GM21529 (cell line): ENCODE measurements at regions not wholly inside any gene's neighbourhood (a gene's known extent, or its start where the extent isn't known, plus 50 kb on each side); places are given as distances from the start of the nearest gene placed in this dataset.
"Not testable (repeated sequence)": the region's sequence is repeated elsewhere in the genome, so short reads cannot be mapped to it uniquely, and the experiment has no call there.

Source experiments
- ATAC-seq: cut with Tn5 transposase; IDR thresholded peaks from one replicate; pipeline ENCODE4 v1.9.1; 2021; ENCODE audit not compliant: unreplicated experiment

DNA sequence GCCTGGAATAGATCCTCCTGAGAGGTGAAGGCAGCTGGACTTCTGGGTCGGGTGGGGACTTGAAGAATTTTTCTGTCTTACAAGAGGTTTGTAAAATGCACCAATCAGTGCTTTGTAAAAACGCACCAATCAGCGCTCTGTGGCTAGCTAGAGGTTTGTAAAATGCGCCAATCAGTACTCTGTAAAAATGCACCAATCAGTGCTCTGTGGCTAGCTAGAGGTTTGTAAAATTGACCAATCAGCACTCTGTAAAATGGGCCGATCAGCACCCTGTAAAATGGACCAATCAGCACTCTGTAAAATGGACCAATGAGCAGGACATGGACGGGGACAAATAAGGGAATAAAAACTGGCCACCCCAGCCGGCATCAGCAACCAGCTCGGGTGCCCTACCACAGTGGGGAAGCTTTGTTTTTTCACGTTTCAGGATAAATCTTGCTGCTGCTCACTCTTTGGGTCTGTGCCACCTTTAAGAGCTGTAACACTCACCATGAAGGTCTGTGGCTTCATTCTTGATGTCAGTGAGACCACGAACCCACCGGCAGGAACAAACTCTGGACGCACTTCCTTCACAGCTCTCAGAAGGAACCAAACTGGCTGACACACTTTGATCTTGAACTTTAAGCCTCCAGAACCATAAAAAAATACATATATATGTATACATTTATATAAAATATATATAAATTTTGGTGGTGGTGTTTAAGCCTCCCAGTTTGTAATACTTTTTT lies 197.8 kb upstream of the SLCO3A1 start:
- not testable (repeated sequence) for ATAC-seq

DNA sequence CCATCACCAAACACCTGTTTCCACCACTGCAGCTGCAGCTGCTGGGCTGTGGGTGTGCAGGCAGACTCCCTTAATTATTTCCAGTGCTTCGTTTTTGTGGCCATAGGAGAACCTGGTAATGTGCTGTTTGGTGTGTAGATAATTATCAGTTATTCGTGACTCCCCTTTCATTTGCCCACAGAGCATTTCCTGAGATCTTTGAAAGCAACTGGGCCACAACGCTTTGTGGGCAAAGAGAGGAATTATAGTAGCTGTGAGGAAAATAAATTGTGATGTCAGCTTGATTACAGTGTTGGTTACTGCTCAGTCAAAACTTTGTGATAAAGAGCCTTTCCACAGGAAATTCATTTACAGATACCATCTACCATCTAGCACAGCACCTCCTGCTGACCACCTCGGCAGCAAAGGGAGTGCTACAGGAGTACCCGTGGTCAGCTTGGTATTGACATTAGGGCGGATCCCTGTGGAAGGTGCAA lies 193.3 kb upstream of the SLCO3A1 start:
- no peak for ATAC-seq

DNA sequence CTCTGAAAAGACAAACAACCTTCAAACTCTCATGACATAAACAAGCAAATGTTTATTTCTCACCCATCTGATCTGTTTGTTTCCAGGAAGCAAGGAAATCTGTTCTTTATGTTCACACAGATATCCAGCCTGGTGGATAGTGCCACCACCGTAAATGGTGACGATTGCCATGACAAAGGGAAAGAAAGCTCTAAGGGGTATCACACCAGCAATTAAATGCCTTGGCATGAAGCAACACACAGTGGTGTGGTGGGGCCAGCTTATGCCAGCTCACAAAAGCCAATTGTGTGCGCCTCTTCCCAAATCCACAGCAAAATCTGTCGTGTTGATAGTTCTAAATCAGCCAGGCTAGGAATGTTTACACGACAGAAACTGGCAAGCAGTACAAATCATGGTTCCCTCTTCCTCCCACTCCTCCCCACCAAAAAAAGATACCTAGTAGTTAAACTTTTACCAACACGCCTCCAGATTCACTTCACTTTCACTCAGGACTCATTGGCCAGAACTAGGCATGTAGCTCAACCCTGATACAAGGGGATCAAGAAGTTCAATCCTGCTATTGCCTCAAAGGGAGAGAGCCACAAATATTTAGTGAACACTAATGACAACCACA lies 189.2 kb upstream of the SLCO3A1 start:
- ATAC-seq = no peak

DNA sequence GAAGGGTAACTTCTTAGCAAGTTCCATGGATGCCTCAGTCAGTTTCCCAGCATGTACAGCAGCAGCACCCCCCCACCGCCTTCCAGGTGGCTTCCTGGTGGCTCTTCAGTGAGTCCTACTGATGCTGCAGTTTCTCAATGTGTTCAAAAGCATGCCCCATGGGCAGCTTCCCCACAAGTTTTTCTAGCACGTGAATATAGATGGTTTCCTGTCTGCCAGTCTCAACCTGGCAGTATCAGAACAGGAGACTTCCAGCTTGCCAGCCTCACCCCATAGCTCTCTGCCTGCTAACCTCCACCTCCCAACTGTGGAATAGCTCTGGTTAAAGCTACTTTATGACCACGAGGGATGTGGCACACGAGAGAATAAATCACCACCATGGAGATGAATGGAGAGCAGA lies 188.3 kb upstream of the SLCO3A1 start:
- ATAC-seq = no peak

DNA sequence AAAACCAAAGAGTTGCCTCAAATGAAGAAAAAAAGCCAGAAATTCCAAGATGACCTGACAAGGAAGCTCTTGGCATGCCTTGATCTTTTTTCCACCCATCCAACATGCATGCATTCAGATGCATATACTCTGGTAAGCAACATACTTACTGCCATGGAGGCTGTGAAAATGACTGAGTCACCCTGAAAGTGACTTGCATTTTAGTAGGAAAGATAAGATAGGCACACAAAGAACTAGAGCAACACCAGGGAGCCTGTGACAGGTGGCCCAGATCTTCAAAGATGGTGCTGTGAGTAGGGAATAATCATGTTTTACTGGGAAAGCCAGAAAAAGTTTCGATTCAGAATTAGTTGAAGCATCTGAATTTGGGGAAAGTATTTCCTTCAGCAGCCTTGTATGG lies 185.1 kb upstream of the SLCO3A1 start:
- ATAC-seq = no peak

DNA sequence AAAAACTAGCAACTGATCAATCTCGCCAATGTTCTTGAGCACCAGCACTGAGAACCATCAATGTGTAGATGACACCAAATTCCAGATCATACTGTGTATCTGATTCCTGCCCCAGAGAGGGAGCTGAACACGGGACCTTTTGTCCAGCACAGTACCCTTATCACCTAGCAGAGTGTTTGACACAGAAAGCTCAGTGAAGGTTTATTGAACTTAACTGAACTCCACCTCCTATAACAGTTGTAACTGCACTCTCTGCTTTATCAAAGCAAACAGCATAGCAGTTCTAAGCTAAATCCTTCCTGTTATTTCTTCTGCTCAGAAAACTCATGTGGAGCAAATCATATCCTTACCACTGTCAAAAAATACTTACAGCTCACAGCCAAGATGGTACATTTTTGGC lies 183.4 kb upstream of the SLCO3A1 start:
- no peak for ATAC-seq

DNA sequence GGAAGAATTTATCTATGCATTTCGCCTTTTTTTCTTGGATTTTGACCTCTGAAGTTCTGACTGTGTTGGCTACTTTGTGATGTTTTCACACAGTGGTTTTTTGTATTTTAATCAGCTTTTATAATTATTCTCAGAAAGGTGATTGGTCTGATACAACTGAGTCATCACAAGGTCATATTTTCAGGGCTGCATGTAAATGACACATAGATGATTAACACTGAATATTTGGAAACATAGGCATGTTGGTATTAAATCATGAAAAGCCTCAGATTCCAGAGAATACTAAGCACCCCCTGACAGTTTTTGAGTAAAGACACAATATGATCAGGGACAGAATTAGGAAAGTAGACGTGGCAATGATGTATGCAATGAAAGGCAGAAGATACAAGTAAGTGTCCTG lies 175.5 kb upstream of the SLCO3A1 start:
- no peak for ATAC-seq

DNA sequence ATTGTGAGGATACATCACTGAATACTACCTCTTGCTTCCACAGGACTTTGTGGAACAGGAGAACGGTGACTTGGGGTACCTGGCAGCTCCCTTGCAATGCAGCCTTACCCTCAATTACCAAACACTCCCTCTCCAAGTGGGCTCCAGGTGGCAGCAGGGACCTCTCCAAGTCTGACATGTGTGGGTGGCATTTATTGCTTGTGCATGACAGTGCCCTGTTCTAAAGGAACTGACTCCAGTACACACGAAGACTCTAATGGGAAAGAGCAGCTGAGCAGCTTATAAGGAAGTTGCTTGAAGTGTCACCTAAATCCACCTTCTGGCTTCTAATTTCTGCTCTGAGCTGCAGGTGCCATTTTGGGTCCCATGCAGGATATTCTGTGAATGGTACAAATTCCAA lies 174.1 kb upstream of the SLCO3A1 start:
- no peak for ATAC-seq

DNA sequence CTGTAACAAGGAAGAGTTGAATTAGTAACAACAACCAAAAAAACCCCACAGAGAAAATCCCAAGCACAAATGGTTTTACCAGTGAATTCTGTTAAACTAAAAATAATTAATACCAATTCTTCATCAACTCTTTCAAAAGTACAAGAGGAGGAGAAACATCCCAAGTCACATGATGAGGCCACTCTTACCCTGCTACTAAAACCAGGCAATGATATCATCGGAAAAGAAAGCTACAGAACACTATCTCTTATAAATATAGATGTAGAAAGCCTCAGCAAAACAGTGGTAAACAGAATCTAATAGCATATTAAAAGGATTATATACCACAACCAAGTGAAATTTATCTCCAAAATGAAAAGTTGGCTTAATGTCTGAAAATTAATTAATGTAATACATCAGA lies 168.1 kb upstream of the SLCO3A1 start:
- ATAC-seq = no peak

DNA sequence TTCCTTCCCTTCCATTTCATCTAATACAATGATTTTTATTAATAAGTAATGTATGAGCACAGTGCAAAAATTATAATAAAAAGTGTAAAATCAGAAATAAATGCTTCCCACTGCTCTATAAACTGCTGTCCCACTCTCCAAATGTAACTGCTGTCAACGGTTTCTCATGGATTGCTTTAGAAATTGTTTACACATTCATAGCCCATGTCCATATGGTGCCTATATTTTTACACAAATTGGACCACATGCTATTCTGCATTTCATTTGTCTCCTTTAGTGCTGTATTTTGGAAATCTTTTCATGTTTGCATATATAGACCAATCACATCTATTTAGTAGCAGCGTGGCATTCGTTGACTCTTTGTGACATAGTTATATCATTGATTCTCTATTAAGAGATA lies 164.7 kb upstream of the SLCO3A1 start:
- ATAC-seq = no peak

DNA sequence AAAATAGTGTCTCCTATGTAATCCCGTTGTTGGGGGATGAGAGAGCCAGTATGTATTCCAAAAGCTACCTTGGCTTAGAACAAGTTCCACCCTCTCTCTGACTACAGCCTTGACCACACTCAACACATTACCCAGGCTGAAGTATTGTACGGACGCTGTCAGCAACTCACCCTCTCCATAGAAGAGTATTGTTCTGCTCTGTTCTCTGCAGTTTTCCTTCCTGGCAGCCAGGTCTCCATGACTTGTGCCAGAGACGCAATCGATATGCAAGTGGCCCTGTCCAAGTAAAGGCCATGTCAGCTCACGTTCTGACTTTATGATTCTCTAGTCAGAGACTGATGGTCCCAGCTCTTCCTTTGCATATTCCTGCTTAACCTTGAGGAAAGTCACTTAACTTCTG lies 164.1 kb upstream of the SLCO3A1 start:
- ATAC-seq = no peak

DNA sequence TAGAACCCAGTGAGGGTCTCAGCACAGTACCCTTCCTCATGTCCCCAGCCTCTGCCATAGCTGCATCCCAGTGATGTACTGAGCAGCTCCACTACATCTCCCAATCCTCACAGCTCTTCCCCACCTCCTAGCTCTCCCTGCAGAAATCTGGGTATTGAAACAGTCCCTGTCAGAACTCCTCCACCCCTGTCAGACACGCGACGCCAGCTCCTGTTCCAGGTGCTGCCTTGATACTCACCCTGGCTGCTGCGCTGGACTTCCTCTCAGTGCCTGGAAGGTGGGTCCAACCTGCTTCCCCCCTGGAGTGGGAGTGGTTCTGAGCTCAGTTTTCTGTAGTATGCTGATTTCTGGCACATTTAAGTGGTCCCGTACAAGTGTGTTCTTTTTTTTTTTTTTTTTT lies 160.9 kb upstream of the SLCO3A1 start:
- ATAC-seq = no peak

DNA sequence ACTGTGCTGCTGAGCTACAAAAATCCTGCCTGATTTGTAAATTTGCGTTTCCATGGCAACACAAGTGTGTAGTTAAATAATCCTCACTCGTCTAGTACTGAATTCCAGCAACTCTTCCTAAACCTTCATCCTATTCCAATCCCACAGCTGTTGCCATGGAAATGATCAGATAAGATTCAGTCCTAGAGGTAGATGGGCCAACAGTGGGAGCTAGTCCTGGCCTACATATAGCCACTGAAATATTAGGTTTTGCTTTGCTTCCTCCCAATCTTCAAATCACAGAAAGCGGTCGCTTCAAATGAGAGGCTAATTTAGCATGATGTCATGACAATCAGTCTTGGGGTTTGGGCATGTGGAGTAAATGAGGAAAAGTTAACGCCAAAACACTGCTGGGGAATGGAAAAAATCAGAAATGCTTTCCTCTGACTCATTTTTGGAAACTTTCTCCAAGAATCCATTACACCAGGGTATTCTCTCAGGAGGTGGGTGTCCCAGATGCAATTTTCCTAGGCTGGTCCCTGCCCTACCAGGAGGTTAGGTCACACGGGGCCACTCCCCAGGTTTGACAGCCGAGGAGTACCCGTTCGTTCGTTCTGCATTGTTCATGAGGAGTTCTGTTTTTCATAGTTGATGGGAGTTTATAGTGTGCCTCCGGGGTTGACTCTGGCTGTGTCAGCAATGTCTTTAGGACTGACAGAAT lies 159.2 kb upstream of the SLCO3A1 start:
- no peak for ATAC-seq

DNA sequence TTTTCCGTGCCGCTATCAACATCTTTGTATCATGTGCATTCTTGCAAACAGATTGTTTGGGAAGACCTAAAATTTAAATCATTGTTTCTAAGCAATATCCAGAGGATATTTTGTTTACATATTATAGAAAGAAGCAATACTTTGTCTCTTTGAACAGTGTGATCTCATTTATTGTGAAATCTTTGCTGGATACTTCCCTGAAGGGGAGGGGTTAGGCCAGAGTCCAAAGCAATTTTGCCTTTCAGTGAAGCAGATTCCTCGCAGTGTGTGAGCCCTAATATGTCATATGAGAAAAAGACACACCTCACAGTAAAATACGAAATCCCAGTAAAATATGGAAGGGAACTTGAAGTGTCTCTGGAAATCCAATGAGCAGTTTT lies 158.7 kb upstream of the SLCO3A1 start:
- ATAC-seq = no peak

DNA sequence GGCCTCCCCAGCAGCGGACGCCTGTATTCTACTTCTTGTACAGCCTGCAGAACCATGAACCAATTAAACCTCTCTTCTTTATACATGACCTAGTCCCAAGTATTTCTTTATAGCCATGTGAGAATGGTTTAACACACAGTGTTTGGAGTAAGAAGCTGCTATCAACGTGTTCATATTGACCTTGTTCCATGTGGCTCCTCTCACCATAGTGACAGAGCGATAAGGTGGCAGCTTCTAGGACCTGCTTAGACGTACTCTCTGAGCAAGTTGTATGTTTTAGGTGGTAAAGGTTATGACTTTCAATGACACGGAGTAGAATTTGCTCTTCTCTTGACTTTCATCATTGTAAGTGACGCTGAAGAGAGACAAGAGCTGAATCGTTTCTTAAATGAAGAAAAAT lies 157.7 kb upstream of the SLCO3A1 start:
- no peak for ATAC-seq

DNA sequence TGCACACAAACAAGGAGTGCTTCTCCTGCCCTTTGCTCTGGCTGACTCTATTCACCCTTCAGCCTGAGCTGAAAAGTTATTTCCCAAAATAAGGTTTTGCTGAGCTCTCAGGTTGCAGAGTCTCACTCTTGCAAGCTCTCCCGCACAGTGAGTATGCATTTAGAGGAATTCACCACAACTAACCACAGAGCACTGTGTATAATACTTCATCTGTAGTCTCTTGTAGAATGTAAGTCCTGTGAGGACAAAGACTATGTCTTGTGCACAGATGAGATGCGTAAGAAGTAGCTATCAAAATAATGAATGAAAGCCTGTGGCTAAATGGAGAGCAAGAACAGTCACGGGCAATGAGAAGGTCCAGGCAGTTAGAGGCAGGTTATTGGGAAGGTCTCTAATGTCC lies 156.5 kb upstream of the SLCO3A1 start:
- ATAC-seq = no peak

DNA sequence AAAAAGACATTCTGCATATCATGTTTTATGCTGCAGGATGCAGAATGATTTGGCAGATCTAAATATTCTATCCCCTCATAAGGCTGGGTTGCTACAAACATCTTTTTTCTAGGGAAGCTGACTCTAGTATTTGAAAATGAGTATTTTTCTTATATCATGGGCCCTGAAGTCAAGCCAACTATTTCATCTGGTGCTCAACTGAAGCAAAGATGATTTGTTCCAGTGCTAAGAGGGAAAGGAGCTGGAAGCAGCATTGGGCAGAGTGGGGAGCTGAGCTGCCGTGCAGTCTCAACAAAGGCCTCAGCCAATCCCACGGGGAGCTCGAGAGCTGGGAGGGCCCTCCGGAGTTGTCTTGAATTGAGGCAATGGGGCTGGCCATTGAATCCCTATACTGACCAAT lies 155.3 kb upstream of the SLCO3A1 start:
- no peak for ATAC-seq

DNA sequence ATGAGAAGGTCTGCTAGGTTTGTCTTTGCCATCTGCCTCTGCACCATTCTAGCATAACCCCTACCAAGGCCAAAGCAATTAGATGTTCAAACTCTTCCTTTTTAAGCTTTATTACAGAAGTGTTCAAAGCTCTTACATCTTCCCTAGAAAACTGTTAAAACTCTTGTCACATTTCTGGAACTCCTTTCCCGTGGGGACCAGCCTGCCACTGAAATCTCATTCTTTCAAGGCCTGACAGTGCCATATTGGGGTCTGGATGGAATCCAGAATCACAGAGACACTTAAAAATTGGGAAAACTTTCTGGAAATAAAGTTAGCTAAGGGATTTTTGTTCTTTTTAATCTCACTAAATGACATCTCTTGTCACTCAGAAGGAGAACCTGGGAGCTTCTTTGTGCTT lies 153.8 kb upstream of the SLCO3A1 start:
- ATAC-seq = no peak

DNA sequence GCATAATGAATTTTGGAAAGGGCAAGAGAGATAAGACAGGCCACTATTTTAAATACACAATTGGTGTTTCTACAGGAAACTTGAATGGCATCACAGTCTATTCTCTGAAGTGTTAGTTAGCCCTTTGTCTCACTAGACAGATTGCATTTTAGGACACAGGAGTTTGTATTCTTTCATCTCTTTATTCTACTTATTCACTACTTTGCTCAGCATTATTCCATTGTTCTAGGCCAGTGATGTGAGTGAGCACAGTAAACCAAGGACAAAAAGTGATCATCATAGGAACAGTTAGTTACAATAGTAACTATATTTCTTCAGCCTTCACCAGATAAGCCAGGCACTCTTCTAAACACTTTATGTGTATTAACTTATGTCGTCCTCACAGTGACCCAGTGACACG lies 150.2 kb upstream of the SLCO3A1 start:
- ATAC-seq = no peak

DNA sequence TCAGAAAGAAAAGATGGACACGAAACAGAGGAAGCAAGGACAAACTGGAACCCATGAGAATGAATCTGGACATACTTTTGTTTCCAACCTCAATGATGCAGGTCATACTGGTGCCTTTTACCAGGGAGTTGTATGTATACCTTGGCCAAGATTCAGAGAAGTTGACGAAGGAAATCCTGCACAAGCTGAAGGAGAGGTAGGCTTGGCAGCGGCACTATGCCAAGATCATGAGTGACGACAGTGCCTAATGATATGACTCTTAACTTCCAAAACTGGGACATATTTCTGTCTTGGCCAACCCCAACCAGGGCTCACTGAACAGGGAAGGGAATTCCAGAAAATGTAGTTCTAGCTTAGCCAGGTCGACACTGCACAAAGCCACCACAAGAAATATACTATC lies 149.2 kb upstream of the SLCO3A1 start:
- ATAC-seq = no peak

DNA sequence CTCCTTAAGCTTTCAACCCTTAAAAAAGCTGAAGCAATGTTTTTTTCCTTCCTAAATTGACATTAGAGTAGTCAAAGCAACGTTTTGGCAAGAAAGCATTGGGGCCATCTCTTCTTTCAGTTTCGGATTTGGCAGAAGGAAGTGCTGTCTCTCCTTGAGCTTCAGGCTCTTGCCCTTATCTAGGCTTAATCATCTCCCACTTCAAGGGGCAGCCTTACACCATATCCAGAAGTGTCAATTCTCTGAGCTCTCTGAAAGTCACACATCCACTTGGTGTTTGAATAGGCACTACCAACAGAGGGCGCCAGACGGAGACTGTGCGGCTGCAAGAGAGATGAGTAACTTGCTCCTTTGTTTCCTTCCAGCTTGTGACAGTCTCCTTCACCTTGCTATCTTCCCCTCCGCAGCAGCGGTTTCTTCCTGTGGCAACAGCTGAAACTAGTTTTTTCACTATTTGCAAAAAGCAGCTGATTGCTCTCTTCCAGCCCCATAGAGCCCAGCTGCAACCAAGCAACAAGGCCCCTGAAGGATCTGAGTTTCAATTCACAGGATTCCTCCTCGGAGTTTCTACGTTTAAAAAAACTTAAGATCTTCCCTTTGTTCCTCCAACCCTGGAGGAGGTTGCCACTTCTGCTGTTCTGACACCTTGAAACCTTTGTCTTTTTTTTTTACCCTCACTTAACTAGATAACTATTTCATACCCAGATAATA lies 147.0 kb upstream of the SLCO3A1 start:
- ATAC-seq = peak; percentile 79
